ENCODE measurements at regions not wholly inside any gene's neighbourhood (a gene's known extent, or its start where the extent isn't known, plus 50 kb on each side); places are given as distances from the start of the nearest gene placed in this dataset.

DNA sequence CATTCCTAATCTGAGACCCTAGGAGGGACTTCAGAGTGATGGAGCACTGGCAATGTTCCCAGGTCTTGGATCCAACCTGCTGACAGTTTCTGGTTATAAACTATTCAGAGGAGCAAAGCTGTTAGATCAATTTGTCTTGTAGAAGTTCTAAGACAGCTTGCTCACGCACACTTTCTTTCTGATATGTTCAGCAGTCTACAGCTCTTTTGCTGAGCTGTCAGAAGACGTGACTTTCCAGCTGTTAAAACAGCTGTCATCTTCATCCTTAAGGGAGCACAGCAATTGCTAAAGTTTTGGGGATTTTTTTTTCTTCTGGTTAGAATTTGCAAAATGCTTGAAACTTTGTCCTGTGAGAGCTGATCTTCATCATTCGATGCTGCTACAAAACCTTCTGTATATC, 823.1 kb downstream of the SORCS1 start:
- H3K4me1 Mint-ChIP-seq: peaks cover 5% of the 10 kb centered on the region
- no peaks in the 10 kb centered on the region for H3K9me3 Mint-ChIP-seq
- TF ChIP-seq, protein P1, sequence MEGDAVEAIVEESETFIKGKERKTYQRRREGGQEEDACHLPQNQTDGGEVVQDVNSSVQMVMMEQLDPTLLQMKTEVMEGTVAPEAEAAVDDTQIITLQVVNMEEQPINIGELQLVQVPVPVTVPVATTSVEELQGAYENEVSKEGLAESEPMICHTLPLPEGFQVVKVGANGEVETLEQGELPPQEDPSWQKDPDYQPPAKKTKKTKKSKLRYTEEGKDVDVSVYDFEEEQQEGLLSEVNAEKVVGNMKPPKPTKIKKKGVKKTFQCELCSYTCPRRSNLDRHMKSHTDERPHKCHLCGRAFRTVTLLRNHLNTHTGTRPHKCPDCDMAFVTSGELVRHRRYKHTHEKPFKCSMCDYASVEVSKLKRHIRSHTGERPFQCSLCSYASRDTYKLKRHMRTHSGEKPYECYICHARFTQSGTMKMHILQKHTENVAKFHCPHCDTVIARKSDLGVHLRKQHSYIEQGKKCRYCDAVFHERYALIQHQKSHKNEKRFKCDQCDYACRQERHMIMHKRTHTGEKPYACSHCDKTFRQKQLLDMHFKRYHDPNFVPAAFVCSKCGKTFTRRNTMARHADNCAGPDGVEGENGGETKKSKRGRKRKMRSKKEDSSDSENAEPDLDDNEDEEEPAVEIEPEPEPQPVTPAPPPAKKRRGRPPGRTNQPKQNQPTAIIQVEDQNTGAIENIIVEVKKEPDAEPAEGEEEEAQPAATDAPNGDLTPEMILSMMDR (IDR thresholded peaks at IDR 0.05; ENCODE audit: unreplicated experiment in 3 of 3): no peak
- no peak overlapping the region for H3K4me3 Mint-ChIP-seq
- no peak overlapping the region for H3K27ac Mint-ChIP-seq
- H3K36me3 Mint-ChIP-seq (ENCODE audit: low read depth): no peaks in the 10 kb centered on the region
- no peaks in the 10 kb centered on the region for H3K27me3 Mint-ChIP-seq (ENCODE audit: low read depth)

DNA sequence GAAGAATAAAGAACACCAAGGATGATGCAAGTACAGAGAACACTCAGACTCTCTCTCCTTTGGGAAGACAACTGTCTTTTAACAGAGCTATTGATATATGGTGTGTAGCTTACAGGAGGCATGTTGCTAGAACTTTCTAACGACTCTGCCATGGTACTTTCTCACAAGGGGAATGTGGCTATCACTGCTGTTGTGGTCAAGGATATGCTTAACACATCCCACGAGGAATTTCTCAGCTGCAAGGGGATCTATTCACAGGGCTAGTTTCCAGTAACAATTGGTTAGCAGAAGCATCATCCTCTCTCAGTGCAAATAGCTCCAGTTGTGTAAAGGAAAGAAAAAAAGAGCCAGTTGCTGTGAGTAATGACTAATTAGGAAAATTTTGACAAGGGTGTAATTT, 826.0 kb downstream of the SORCS1 start:
- H3K27me3 Mint-ChIP-seq (ENCODE audit: low read depth): no peaks in the 10 kb centered on the region
- no peaks in the 10 kb centered on the region for H3K9me3 Mint-ChIP-seq
- H3K4me3 Mint-ChIP-seq: no peak overlapping the region
- TF ChIP-seq, protein P1 (IDR thresholded peaks at IDR 0.05; ENCODE audit: unreplicated experiment in 3 of 3): no peak
- peaks cover 5% of the 10 kb centered on the region for H3K4me1 Mint-ChIP-seq
- no peak overlapping the region for H3K27ac Mint-ChIP-seq
- no peaks in the 10 kb centered on the region for H3K36me3 Mint-ChIP-seq (ENCODE audit: low read depth)

DNA sequence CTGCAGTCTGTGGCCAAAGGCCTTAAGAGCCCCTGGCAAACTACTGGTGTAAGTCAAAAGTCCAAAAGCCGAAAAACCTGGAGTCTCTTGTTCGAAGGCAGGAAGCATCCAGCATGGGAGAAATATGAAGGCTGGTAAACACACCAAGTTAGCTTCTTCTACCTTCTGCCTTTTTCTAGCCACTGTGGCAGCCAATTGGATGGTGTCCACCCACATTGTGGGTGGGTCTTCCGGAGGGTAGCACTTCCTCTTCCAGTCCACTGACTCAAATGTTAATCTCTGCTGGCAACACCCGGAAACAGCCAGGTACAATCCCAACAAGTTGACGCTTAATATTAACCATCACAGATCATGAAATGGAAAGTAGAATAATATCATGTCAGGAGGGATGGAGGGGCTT, 827.6 kb downstream of the SORCS1 start:
- Mint-ChIP-seq H3K4me3 (no peak overlapping the region), H3K36me3 (ENCODE audit: low read depth) (no peaks in the 10 kb centered on the region), H3K9me3 (no peaks in the 10 kb centered on the region), H3K27me3 (ENCODE audit: low read depth) (no peaks in the 10 kb centered on the region), H3K4me1 (peaks cover 3% of the 10 kb centered on the region), H3K27ac (no peak overlapping the region)
- TF ChIP-seq, protein P1 (IDR thresholded peaks at IDR 0.05; ENCODE audit: unreplicated experiment in 3 of 3): no peak

DNA sequence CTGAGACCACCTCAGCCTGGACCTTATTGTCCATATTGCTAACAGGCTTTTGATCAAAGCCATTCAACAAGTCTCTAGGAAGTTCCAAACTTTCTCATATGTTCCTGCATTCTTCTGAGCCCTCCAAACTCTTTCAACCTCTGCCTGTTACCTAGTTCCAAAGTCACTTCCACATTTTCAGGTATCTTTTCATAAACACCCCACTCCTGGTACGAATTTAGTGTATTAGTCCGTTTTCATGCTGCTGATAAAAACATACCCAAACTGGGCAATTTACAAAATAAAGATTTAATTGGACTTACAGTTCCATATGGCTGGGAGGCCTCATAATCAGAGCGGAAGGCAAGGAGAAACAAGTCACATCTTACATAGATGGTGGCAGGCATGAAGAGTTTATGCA, 836.8 kb downstream of the SORCS1 start:
- H3K27me3 Mint-ChIP-seq (ENCODE audit: low read depth): no peaks in the 10 kb centered on the region
- TF ChIP-seq, protein P1 (IDR thresholded peaks at IDR 0.05; ENCODE audit: unreplicated experiment in 3 of 3): no peak
- H3K27ac Mint-ChIP-seq: no peak overlapping the region
- peaks cover 44% of the 10 kb centered on the region for H3K9me3 Mint-ChIP-seq
- no peaks in the 10 kb centered on the region for H3K4me1 Mint-ChIP-seq
- H3K36me3 Mint-ChIP-seq (ENCODE audit: low read depth): peaks cover 6% of the 10 kb centered on the region
- H3K4me3 Mint-ChIP-seq: no peak overlapping the region

DNA sequence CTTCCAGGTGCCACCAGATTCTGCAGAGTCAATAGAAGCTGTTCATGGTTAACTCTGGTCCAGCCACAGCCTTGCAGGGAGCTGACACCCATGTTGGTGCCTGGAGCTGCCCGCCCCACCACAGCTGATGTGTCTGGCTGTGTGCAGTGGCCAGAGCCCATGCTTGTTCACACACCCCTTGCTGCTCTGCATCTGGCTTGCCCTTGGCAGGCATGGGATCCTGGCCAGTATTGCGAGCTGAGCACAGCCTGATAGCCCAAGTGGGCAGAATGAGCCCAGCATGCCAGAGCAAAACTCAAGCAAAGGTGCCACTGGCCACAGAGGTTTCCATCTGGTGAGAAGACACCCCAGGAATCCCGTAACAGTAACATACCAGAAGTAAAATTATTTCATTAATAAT, 843.6 kb downstream of the SORCS1 start:
- TF ChIP-seq, protein P1 (IDR thresholded peaks at IDR 0.05; ENCODE audit: unreplicated experiment in 3 of 3): no peak
- Mint-ChIP-seq H3K27ac (no peak overlapping the region), H3K36me3 (ENCODE audit: low read depth) (peaks cover 2% of the 10 kb centered on the region), H3K27me3 (ENCODE audit: low read depth) (no peaks in the 10 kb centered on the region), H3K4me3 (no peak overlapping the region), H3K4me1 (no peaks in the 10 kb centered on the region), H3K9me3 (peaks cover 7% of the 10 kb centered on the region)

DNA sequence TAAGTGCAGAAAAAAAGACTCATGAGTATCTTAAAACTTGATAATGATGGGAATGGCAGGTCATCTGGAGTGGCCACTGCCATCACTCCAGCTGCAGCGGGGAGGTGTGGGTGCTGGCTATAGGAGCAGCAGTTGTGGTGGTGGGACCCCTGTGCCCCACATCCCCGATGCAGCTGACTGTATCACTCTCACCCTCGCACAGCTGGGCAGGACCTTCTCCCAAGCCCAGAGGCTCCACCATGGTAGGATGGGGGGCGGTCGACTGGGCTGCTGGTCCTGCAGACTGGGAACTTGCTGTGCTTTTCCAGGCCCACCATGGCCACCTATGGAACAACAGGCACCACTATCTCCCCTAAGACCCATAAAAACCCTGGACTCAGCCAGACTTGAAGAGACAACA, 844.4 kb downstream of the SORCS1 start:
- Mint-ChIP-seq H3K27ac (no peak overlapping the region), H3K27me3 (ENCODE audit: low read depth) (peaks cover 4% of the 10 kb centered on the region), H3K9me3 (peaks cover 4% of the 10 kb centered on the region), H3K36me3 (ENCODE audit: low read depth) (no peaks in the 10 kb centered on the region), H3K4me1 (no peaks in the 10 kb centered on the region), H3K4me3 (no peak overlapping the region)
- TF ChIP-seq, protein P1 (IDR thresholded peaks at IDR 0.05; ENCODE audit: unreplicated experiment in 3 of 3): no peak
